Forelimb muscle (tissue), 1 donor: ENCODE measurements at regions not wholly inside any gene's neighbourhood (a gene's known extent, or its start where the extent isn't known, plus 50 kb on each side); places are given as distances from the start of the nearest gene placed in this dataset.
"Not testable (repeated sequence)": the region's sequence is repeated elsewhere in the genome, so short reads cannot be mapped to it uniquely, and the experiment has no call there.

ENCODE experiments used
- DNase-seq: peaks from one replicate; pipeline ENCODE4 v3.0.0-alpha.2; 2013; ENCODE audit warnings: low read depth

DNA sequence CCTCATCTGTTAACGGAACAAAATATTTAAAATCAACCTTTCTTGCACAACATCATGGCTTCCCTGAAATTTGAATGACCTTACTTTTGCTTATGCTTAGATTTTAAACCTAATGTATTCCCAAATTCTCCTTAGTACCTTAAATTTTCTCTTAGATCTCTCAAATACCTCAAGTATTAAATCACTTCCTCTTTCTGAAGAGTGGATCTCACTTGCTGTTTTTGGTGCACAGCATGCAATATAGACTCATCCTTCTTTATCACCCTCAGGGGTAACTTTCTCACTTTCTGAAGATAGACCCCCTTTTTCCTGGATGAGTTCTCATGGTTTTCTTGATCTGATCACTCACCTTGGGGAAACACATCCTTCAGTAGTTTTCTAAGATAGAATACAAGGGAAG, 871.7 kb downstream of the DACH1 start:
- no peak for DNase-seq

DNA sequence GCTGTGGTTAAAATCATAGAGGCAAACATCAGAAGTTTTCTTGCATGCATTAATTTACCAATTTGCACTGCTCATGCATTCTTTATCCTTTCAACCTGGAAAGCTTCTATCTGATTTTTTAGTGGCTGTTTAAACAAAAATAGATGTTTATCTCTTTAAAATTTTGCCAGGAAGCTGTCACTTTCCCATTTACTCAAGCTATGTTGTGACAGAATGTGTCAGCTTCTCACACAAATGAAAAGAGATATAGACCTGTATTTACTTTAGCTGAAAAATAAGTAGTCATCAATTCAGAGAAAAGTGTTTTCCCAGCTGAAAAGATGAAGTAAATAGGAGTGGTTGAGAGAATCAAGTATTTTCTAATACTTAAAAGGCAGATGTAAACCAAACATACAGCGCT, 872.8 kb downstream of the DACH1 start:
- no peak for DNase-seq

DNA sequence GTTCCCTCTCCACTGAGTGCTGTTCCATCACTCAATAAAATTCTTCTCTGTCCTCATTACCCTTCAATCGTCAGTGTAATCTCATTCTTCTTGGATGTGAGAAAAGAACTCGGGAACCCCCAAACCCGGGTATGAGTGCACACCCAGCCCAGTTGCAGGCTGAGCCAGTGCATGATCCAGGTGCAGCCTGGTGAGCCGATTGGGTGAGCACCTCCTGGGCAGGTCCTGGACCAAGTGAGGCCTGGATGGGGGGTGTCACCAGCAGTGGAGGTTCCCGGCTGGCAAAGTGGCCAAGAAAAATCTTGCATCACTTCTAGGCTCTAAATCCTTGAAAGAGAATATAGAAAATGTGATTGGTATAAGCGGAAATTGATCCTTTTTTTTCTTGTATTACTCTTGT, 878.8 kb upstream of the KLHL1 start:
- no peak for DNase-seq

DNA sequence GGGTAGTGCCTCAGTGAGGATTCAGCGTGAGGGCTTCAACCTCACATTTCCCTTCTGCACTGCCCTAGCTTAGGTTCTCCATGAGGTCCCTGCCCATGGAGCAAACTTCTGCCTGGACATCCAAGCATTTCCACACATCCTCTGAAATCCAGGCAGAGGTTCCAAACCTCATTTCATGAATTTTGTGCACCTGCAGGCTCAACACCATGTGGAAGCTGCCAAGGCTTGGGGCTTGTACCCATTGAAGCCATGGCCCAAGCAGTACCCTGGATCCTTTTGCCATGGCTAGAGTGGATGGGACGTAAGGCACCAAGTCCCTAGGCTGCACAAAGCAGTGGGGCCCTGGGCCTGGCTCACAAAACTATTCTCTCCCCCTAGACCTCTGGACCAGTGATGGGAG, 877.1 kb upstream of the KLHL1 start:
- DNase-seq, result no peak

DNA sequence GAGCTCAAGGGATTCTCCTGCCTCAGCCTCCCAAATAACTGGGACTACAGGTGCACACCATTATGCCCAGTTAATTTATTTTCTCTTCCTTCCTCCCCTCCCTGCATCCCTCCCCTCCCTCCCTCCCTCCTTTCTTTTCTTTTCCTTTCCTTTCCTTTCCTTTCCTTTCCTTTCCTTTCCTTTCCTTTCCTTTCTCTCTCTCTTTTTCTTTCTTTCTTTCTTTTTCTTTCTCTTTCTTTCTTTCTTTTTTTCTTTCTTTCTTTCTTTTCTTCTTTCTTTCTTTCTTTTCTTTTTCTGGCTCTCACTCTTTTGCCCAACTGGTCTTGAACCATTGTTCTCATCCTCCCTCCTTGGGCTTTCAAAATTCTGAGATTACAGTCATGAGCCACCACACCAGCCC, 873.0 kb upstream of the KLHL1 start:
- not testable (repeated sequence) for DNase-seq

DNA sequence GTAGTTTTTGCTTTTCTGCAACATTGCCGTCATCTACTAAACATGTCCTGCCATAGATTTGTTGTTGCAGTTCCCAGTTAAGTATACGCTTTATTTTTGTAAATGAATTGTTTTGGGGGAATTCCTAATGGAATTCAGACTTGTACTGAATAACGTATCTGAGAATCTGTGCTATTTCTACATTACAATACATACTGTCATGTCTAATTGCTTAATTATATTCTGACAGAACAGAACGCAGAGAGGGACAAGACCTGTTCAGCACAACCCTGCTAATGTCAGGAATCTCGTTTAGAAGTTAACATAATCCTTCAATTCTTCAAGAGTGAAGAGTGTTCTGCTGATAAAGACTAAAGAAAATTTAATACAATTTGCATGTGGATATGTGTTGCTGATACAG, 861.1 kb upstream of the KLHL1 start:
- no peak for DNase-seq

DNA sequence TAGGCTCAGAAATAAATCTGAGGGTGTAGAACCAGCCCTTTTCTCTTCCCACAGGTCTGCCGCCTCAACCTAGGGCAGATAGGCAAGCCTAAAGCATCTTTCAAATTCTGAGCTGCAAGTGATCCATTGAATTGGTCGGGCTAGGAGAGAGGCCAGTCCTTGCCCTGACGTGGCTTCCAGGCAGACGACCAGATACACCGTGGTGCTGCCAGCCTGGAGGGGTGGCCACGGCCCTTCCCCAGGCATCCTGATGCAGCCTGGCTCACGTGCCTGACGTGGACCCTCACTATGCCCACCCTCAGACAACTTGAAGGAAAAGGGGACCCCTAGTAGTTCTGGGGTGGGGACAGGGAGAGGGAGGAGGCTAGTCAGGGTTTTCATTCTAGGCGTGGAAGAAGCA, 859.3 kb upstream of the KLHL1 start:
- no peak for DNase-seq

DNA sequence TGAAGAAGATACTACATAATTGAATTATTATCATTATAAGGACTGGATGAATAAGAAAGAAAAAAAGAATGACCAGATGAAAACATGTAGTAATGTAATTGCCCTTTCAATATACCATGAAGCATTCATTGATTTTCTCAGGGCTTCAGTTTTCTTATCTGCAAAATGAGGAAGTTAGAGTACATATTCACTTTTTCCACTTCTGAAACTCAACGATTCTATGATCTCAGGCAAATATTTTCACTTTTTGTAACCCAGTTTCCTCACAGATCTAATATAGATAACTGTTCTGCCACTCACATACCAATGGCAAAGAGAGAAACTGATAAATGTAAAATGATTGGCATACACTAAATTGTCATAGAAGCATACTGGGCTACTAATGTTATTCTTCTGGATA, 856.6 kb upstream of the KLHL1 start:
- DNase-seq, result no peak

DNA sequence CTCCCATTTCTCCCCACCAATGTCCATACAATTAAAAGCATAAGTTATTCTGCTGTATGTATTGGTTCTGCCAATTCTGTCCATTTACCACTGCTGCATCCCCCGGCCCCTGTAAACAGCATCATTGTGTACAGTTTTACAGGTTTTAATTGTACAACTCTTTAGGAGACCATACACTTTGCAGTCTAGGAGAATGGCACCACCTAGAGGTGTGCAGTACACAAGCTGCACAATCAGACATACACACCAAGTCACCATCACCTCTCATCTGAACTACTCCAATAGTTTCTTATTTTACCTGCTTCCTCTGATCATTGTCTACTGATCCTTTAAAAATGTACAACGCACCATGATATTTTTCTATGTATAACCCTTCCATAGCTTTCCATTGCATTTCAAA, 855.9 kb upstream of the KLHL1 start:
- no peak for DNase-seq

DNA sequence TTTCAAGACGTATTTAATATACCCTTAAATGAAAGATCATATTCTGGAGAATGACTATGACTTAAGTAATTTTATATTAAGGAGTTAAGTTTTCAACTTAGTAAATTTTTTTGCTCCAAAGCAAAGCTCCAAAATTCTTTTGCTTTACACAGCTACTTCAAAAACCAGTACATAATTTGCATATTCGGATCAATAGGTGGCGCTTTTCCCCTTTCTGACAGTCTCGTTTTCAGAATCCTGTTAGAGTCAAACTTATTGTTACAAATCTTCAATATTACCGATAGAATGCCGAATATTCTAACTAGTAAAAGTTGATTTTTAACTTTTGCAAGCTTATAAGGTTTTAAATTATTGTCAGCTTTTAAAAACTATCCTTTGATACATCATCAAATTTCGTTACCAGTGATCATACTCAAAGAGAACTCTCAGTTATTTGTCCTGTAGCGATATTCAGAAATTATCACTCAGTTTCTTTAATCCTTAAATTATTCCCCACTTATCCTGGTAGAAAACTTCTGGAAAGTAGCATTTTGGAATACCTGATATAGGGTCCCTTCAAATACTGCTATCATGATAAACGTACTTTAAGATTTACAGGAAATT, 852.7 kb upstream of the KLHL1 start:
- DNase-seq, result peak; percentile 38

DNA sequence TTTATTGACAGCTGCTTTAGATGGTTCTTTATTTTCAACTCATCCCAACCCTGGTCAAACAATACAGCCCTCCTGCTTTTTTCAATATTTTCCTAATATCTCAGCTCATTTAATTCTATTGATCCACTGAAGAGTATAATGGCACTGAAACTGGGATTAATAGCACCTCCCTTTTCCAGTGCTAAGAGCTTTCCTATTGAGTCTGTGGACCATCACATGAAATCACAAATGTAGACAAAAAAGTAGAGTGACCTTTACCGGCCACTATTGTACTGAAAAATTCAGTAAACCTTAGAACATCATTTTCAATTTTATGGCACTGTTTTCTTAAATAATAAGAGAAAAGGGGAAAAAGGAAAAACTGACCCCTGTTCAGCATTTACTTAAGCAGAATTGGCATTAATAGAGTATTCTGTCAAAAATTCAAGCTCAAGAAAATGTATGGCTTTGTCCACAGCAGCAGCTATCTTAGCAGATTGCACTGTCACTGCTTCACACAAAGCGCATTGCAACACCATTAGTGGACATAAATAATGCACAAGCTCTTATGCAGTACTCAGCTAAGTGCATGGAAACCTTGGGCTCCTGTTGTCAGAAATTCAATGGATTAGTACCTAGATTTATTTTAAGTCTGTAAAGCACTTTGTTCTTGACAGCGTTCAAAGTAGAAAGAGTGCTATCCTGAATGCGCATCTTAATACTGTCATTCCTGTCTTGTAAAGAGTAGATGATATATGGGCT, 851.0 kb upstream of the KLHL1 start:
- no peak for DNase-seq

DNA sequence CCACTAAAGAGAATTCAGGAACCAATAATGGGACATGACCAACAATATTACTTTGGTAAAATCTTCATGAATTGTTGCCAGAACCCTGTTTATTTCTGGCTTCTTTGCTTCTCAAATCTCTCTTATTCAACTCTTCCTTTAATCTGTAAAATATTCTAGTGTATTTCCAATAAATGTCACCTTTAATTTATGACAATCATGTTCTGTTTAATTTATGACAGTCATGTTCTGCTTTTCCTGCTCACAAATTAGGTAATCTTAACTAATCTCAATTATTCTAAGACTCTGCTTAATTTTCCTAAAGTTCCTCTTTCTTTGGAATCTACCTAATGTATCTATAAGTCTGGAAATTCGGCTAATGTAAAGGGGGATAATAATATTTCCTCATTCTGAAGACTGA, 847.6 kb upstream of the KLHL1 start:
- DNase-seq, result no peak

DNA sequence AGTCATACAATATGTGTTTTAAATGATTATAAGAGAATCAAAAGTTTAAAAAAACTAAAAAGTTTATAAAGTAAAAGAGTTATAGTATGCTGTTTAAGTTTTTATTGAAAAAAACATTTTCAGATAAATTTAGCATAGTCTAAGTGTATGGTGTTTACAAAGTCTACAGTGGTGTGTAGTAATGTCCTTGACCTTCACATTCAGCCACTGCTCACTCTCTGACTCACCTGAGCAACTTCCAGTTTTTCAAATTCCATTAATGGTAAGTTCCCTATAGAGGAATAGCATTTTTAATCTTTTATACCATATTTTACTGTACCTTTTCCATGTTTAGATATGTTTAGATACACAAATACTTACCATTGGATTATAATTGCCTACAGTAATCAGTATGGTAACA, 842.4 kb upstream of the KLHL1 start:
- DNase-seq, result no peak

DNA sequence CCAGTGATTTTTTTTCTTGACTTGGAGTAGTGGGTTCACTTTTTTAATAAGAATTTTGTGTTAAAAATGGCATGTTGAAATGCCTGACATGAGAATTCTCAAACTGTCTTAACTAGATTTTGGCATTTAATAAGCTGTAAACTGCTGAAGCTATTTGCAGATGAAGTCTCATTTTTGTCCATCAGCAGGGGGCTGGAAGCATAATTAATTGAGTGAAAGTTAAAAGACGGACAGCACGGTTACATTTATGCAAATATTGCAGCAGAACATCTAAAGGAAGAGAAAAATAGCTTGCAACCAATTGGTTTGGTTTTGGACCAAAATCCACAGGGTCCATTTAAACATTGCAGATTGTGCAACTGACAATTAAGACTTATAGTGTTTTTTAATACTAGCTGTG, 837.3 kb upstream of the KLHL1 start:
- DNase-seq, result no peak

DNA sequence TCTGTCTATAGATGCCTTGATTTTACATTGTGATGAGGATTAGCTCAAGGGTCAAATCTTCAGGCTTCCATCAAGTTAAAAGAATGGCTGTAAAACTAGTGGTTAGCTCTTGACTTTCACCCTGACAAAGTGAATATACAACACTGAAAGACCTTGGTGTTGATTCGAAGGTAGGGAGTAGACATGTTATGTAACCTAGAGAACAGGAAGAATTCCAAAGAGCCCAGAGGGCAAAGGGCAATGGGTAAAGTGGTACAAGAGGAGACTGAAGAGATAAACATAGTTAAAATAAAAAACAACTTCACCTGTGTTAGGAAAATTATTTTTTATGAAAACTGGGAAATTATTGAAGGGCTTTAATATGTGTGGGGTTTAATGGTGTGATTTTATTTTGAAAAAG, 833.2 kb upstream of the KLHL1 start:
- no peak for DNase-seq

DNA sequence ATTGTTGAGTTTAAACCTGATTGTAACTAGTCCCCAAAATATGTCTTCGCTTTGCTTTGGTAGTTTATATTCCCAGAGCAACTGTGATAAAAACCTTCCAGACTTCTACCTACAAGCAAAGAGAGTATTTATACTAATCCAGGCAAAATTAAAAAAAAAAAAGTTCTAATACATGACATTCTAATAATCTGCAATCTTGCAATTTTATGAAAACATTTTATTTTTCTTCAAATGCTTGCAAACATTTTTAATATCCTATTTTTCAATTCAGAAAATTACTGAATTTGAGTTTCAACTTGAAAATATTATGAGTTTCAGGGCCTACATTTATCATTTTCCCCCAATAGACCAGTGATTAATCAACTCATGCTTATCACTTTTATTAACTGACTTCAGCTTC, 830.2 kb upstream of the KLHL1 start:
- DNase-seq, result no peak

DNA sequence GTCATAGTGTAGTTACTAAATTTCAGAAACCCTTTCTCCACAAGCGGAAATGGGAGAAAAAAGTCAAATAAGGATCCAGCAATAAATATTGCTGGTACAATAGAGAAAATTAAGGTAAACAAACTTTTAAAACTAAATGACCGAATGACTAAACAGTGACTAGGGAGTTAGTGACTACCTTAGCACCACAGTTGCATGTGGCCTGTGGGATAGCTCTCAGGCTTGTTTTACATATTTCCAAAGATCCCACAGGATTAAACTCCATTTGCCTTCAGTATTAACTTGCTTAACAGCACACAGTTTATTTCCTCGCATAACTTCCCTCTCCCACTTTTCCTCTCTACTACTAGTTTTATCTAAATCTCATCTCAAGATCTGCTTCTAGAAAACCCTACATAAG, 824.3 kb upstream of the KLHL1 start:
- no peak for DNase-seq

DNA sequence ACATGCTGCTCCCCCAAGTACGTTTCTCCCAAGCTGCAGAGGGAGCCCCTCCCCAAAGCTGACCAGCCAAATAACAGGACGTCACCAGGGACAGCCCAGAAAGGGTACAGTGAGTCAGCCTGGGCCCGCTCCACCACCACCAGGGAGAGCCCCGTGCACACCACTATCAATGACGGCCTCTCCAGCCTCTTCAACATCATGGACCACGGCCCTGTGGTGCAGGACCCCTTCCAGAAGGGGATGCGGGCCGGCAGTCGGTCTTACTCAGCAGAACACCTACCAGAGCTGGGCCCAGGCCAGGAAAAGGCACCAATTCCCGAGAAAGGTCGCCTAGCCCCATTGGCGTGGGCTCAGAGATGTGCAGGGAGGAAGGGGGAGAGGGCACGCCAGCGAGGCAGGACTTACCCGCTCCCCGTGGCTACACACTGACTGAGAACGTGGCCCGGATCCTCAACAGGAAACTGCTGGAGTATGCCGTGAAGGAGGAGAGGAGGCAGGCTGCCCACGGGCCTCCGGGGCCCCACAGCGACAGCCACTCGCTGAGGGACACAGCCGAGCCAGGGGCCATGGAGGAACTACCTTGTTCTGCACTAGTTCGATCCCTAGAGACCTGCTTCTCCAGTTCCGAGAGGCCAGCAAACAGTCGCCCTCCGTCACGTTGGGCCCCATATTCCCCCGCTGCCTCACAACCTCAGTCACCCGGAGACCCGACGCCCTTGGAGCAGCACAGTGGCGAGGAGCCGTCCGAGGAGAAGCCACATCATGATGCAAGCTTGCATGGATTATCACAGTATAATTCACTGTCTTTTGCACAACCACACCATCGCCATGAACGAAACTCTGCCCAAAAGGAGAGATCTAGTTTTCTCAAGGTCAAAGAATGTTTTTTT, 815.9 kb upstream of the KLHL1 start:
- no peak for DNase-seq

DNA sequence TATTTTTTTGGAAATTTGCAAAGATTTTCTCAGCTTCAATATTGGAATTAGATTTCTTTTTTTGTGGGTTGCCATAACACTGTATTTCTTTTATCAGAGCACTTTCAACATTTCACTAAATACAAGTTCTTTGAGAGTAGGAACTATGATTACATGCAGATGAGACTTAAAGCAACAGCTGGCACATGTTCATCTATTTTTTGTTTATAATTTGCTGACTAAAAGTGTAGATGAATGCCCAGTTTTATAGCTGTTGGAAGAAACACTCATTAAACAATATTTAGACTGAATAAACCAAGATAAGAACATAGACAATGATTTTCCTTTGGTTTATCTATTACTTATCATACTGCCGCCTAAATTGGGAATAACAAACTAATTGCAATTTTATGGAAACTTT, 803.0 kb upstream of the KLHL1 start:
- DNase-seq, result no peak

DNA sequence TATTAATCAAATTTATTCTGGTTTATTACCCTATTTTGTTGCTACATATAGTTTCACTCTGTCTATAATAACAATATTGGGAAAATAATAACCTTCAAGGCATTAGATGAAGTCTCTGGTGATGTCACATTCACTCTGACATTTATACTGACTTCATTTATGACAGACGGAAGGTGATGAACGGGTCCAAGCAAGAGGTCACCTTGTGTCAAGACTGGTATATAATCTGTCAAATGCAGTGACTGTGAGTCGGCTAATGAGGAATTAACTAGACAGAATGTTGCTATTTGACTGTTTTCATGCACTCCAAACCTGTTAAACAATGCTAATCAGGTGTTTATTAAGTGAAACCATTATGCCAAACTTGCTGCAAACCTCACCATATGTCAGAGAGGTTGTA, 800.5 kb upstream of the KLHL1 start:
- DNase-seq, result no peak

DNA sequence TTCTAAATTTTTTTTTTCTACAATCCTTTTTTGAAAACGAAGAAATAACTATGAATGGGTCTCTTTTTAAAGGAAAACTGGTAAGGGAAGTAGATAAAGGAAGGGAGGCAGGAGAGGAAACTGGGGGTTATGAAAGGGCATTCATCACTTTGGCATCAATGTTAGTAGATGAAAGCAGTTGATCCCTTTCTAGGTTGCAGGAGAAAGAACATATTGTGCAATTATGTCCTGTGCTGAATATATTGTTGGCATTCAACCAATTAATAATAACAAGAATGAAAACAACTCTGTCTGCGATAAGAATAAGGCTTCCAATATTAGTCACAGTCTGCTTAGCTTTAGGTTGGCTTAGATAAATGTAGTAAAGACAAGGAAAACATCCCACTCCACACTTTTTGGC, 796.8 kb upstream of the KLHL1 start:
- DNase-seq, result no peak

DNA sequence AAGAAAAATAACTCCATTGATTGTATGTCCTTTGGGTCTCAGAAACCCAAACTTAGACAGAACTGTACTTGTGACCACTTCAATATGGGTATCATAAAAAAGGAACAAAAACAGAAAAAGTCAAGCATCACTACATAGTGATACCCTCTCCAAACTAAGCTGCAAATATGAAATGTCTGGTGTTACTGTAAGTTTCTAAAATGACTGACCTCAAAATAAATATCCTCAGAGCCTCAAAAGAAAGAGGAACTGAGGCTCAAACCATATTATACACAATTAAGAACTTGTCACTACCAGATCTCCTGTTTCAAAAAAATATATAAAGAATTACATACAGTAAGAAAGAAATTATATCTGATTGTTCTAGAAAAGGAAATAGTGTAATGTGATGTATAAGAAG, 787.9 kb upstream of the KLHL1 start:
- DNase-seq, result no peak

DNA sequence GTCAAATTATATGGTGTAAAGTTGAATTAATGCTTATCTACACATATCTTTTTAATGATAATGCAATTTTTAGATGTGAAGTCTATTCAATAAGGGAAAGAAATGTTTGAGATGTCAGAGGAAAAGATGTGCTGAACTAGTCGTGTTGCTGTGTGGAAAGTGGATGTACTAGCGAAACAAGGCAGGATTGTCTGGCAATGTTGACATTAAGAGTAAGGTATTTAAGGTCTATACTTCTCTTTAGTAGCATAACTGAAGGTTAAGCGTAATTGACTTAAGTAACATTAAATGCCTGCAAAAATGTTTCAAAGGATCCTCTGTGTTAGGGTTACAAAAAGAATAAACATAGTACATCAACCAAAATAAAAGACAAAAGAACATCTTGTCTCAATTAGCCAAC, 787.3 kb upstream of the KLHL1 start:
- no peak for DNase-seq
